Hematopoietic multipotent progenitor cell treated with erythropoietin and hydrocortisone succinate and interleukin-3 and kit ligand, for 17 days (in vitro differentiated cells): ENCODE measurements at regions not wholly inside any gene's neighbourhood (a gene's known extent, or its start where the extent isn't known, plus 50 kb on each side); places are given as distances from the start of the nearest gene placed in this dataset.

Experiments used
- DNase-seq: peaks from one replicate; pipeline ENCODE4 v3.0.0-alpha.2; 2015; ENCODE audit warnings: low spot score

- DNase-seq: no peak
Observed at GRCh38 chr6:109315341-109316110, 66.7 kb downstream of the CD164 start.

- DNase-seq: no peak
Observed at GRCh38 chr6:109314313-109314712, 68.0 kb downstream of the CD164 start.

- DNase-seq: no peak
Observed at GRCh38 chr6:109313139-109313538, 69.1 kb downstream of the CD164 start.

- DNase-seq: no peak
Observed at GRCh38 chr6:109311471-109311870, 70.8 kb downstream of the CD164 start.

- no peak for DNase-seq
Observed at GRCh38 chr6:109309917-109310316, 72.3 kb downstream of the CD164 start.

- DNase-seq: peak; percentile 51
Observed at GRCh38 chr6:109308018-109308492, 74.2 kb downstream of the CD164 start.

- DNase-seq: no peak
Observed at GRCh38 chr6:109306733-109307132, 75.5 kb downstream of the CD164 start.

- no peak for DNase-seq
Observed at GRCh38 chr6:109305028-109305427, 77.2 kb downstream of the CD164 start.

- peak; percentile 46 for DNase-seq
Observed at GRCh38 chr6:109304284-109305015, 77.8 kb downstream of the CD164 start.

GRCh38 chr6:109303640-109304283 is 78.5 kb downstream of the CD164 start:
- DNase-seq: peak; percentile 46

- DNase-seq: no peak
Observed at GRCh38 chr6:109303164-109303563, 79.1 kb downstream of the CD164 start.

- no peak for DNase-seq
Observed at GRCh38 chr6:109302176-109302575, 80.1 kb downstream of the CD164 start.

- DNase-seq: no peak
Observed at GRCh38 chr6:109301418-109301817, 80.8 kb downstream of the CD164 start.

- DNase-seq: no peak
Observed at GRCh38 chr6:109300874-109301273, 81.4 kb downstream of the CD164 start.

- DNase-seq: no peak
Observed at GRCh38 chr6:109299776-109300564, 82.3 kb downstream of the CD164 start.

GRCh38 chr6:109299265-109299607 is 83.0 kb downstream of the CD164 start:
- no peak for DNase-seq

- no peak for DNase-seq
Observed at GRCh38 chr6:109298605-109299264, 83.5 kb downstream of the CD164 start.

- no peak for DNase-seq
Observed at GRCh38 chr6:109297406-109298110, 84.7 kb downstream of the CD164 start.

- no peak for DNase-seq
Observed at GRCh38 chr6:109296971-109297372, 85.3 kb downstream of the CD164 start.

GRCh38 chr6:109296452-109296851 is 85.8 kb downstream of the CD164 start:
- DNase-seq: no peak

GRCh38 chr6:109295774-109296156 is 86.5 kb downstream of the CD164 start:
- DNase-seq: no peak
